ENCODE measurements at regions not wholly inside any gene's neighbourhood (a gene's known extent, or its start where the extent isn't known, plus 50 kb on each side); places are given as distances from the start of the nearest gene placed in this dataset.

GRCh38 chr18:77548790-77549420 lies 299.3 kb downstream of the GALR1 start:
- Histone ChIP-seq H3K9me3 (ENCODE audit: control insufficient read depth in 2 of 2, insufficient read depth in 1 of 2, low read depth in 1 of 2, low read length in 1 of 2) (peaks cover 0 to 4% of the 10 kb centered on the region in 2 donors), H3K36me3 (ENCODE audit: control insufficient read depth in 2 of 2, insufficient read depth in 2 of 2, low read length in 1 of 2) (no peaks in the 10 kb centered on the region), H3K4me3 (ENCODE audit: low read depth in 1 of 2, low read length in 2 of 2) (no peak overlapping the region), H3K4me1 (ENCODE audit: control insufficient read depth in 2 of 2, insufficient read depth in 2 of 2, low read length in 1 of 2) (no peaks in the 10 kb centered on the region), H3K27ac (ENCODE audit: low read depth in 2 of 2, low read length in 1 of 2) (no peak overlapping the region), H3K27me3 (ENCODE audit: control insufficient read depth in 1 of 2, insufficient read depth in 2 of 2, low read length in 2 of 2) (no peaks in the 10 kb centered on the region)
- WGBS, 2 donors: 73 to 77% methylated on average over 8 of the region's 8 CpGs

- no peak overlapping the region for H3K4me3 ChIP-seq (ENCODE audit: low read depth in 1 of 2, low read length in 2 of 2)
- no peaks in the 10 kb centered on the region for H3K27me3 ChIP-seq (ENCODE audit: control insufficient read depth in 1 of 2, insufficient read depth in 2 of 2, low read length in 2 of 2)
- no peak overlapping the region for H3K27ac ChIP-seq (ENCODE audit: low read depth in 2 of 2, low read length in 1 of 2)
- WGBS, 2 donors: 73 to 75% methylated on average over 5 of the region's 5 CpGs
- H3K36me3 ChIP-seq (ENCODE audit: control insufficient read depth in 2 of 2, insufficient read depth in 2 of 2, low read length in 1 of 2): no peaks in the 10 kb centered on the region
- peaks cover 0 to 8% of the 10 kb centered on the region in 2 donors for H3K9me3 ChIP-seq (ENCODE audit: control insufficient read depth in 2 of 2, insufficient read depth in 1 of 2, low read depth in 1 of 2, low read length in 1 of 2)
- H3K4me1 ChIP-seq (ENCODE audit: control insufficient read depth in 2 of 2, insufficient read depth in 2 of 2, low read length in 1 of 2): no peaks in the 10 kb centered on the region
These were observed 301.0 kb downstream of the GALR1 start for GRCh38 chr18:77550625-77551024.

GRCh38 chr18:77551055-77551454 lies 301.4 kb downstream of the GALR1 start:
- H3K27me3 ChIP-seq (ENCODE audit: control insufficient read depth in 1 of 2, insufficient read depth in 2 of 2, low read length in 2 of 2): no peaks in the 10 kb centered on the region
- peaks cover 0 to 8% of the 10 kb centered on the region in 2 donors for H3K9me3 ChIP-seq (ENCODE audit: control insufficient read depth in 2 of 2, insufficient read depth in 1 of 2, low read depth in 1 of 2, low read length in 1 of 2)
- H3K4me3 ChIP-seq (ENCODE audit: low read depth in 1 of 2, low read length in 2 of 2): no peak overlapping the region
- no peaks in the 10 kb centered on the region for H3K36me3 ChIP-seq (ENCODE audit: control insufficient read depth in 2 of 2, insufficient read depth in 2 of 2, low read length in 1 of 2)
- no peaks in the 10 kb centered on the region for H3K4me1 ChIP-seq (ENCODE audit: control insufficient read depth in 2 of 2, insufficient read depth in 2 of 2, low read length in 1 of 2)
- no peak overlapping the region for H3K27ac ChIP-seq (ENCODE audit: low read depth in 2 of 2, low read length in 1 of 2)
- 81% methylated on average over 3 of the region's 3 CpGs for WGBS, 2 donors

GRCh38 chr18:77552945-77553344 lies 303.3 kb downstream of the GALR1 start:
- Histone ChIP-seq H3K4me1 (ENCODE audit: control insufficient read depth in 2 of 2, insufficient read depth in 2 of 2, low read length in 1 of 2) (no peaks in the 10 kb centered on the region), H3K27me3 (ENCODE audit: control insufficient read depth in 1 of 2, insufficient read depth in 2 of 2, low read length in 2 of 2) (no peaks in the 10 kb centered on the region), H3K27ac (ENCODE audit: low read depth in 2 of 2, low read length in 1 of 2) (no peak overlapping the region), H3K36me3 (ENCODE audit: control insufficient read depth in 2 of 2, insufficient read depth in 2 of 2, low read length in 1 of 2) (no peaks in the 10 kb centered on the region), H3K9me3 (ENCODE audit: control insufficient read depth in 2 of 2, insufficient read depth in 1 of 2, low read depth in 1 of 2, low read length in 1 of 2) (peaks cover 0 to 4% of the 10 kb centered on the region in 2 donors), H3K4me3 (ENCODE audit: low read depth in 1 of 2, low read length in 2 of 2) (no peak overlapping the region)
- 77 to 79% methylated on average over 3 of the region's 3 CpGs for WGBS, 2 donors

GRCh38 chr18:77554061-77554460 lies 304.4 kb downstream of the GALR1 start:
- Histone ChIP-seq H3K4me1 (ENCODE audit: control insufficient read depth in 2 of 2, insufficient read depth in 2 of 2, low read length in 1 of 2) (no peaks in the 10 kb centered on the region), H3K27me3 (ENCODE audit: control insufficient read depth in 1 of 2, insufficient read depth in 2 of 2, low read length in 2 of 2) (no peaks in the 10 kb centered on the region), H3K9me3 (ENCODE audit: control insufficient read depth in 2 of 2, insufficient read depth in 1 of 2, low read depth in 1 of 2, low read length in 1 of 2) (peaks cover 0 to 4% of the 10 kb centered on the region in 2 donors), H3K27ac (ENCODE audit: low read depth in 2 of 2, low read length in 1 of 2) (no peak overlapping the region), H3K4me3 (ENCODE audit: low read depth in 1 of 2, low read length in 2 of 2) (no peak overlapping the region), H3K36me3 (ENCODE audit: control insufficient read depth in 2 of 2, insufficient read depth in 2 of 2, low read length in 1 of 2) (no peaks in the 10 kb centered on the region)
- WGBS, 2 donors: 77 to 80% methylated on average over 5 of the region's 5 CpGs

GRCh38 chr18:77557046-77557587 lies 307.5 kb downstream of the GALR1 start:
- Histone ChIP-seq H3K9me3 (ENCODE audit: control insufficient read depth in 2 of 2, insufficient read depth in 1 of 2, low read depth in 1 of 2, low read length in 1 of 2) (peaks cover 0 to 4% of the 10 kb centered on the region in 2 donors), H3K36me3 (ENCODE audit: control insufficient read depth in 2 of 2, insufficient read depth in 2 of 2, low read length in 1 of 2) (no peaks in the 10 kb centered on the region), H3K4me1 (ENCODE audit: control insufficient read depth in 2 of 2, insufficient read depth in 2 of 2, low read length in 1 of 2) (no peaks in the 10 kb centered on the region), H3K27ac (ENCODE audit: low read depth in 2 of 2, low read length in 1 of 2) (no peak overlapping the region), H3K4me3 (ENCODE audit: low read depth in 1 of 2, low read length in 2 of 2) (no peak overlapping the region), H3K27me3 (ENCODE audit: control insufficient read depth in 1 of 2, insufficient read depth in 2 of 2, low read length in 2 of 2) (no peaks in the 10 kb centered on the region)
- 44 to 54% methylated on average over 7 of the region's 7 CpGs for WGBS, 2 donors

- no peaks in the 10 kb centered on the region for H3K27me3 ChIP-seq (ENCODE audit: control insufficient read depth in 1 of 2, insufficient read depth in 2 of 2, low read length in 2 of 2)
- 79 to 80% methylated on average over 6 of the region's 6 CpGs for WGBS, 2 donors
- peaks cover 0 to 4% of the 10 kb centered on the region in 2 donors for H3K9me3 ChIP-seq (ENCODE audit: control insufficient read depth in 2 of 2, insufficient read depth in 1 of 2, low read depth in 1 of 2, low read length in 1 of 2)
- no peaks in the 10 kb centered on the region for H3K36me3 ChIP-seq (ENCODE audit: control insufficient read depth in 2 of 2, insufficient read depth in 2 of 2, low read length in 1 of 2)
- H3K4me3 ChIP-seq (ENCODE audit: low read depth in 1 of 2, low read length in 2 of 2): no peak overlapping the region
- H3K4me1 ChIP-seq (ENCODE audit: control insufficient read depth in 2 of 2, insufficient read depth in 2 of 2, low read length in 1 of 2): no peaks in the 10 kb centered on the region
- no peak overlapping the region for H3K27ac ChIP-seq (ENCODE audit: low read depth in 2 of 2, low read length in 1 of 2)
These were observed 309.7 kb downstream of the GALR1 start for GRCh38 chr18:77559274-77559910.

GRCh38 chr18:77560341-77560992 lies 310.8 kb downstream of the GALR1 start:
- H3K27ac ChIP-seq (ENCODE audit: low read depth in 2 of 2, low read length in 1 of 2): no peak overlapping the region
- no peaks in the 10 kb centered on the region for H3K9me3 ChIP-seq (ENCODE audit: control insufficient read depth in 2 of 2, insufficient read depth in 1 of 2, low read depth in 1 of 2, low read length in 1 of 2)
- H3K4me1 ChIP-seq (ENCODE audit: control insufficient read depth in 2 of 2, insufficient read depth in 2 of 2, low read length in 1 of 2): no peaks in the 10 kb centered on the region
- H3K4me3 ChIP-seq (ENCODE audit: low read depth in 1 of 2, low read length in 2 of 2): no peak overlapping the region
- H3K27me3 ChIP-seq (ENCODE audit: control insufficient read depth in 1 of 2, insufficient read depth in 2 of 2, low read length in 2 of 2): no peaks in the 10 kb centered on the region
- H3K36me3 ChIP-seq (ENCODE audit: control insufficient read depth in 2 of 2, insufficient read depth in 2 of 2, low read length in 1 of 2): no peaks in the 10 kb centered on the region
- 68 to 77% methylated on average over 3 of the region's 3 CpGs for WGBS, 2 donors

- Histone ChIP-seq H3K4me3 (ENCODE audit: low read depth in 1 of 2, low read length in 2 of 2) (no peak overlapping the region), H3K4me1 (ENCODE audit: control insufficient read depth in 2 of 2, insufficient read depth in 2 of 2, low read length in 1 of 2) (no peaks in the 10 kb centered on the region), H3K27ac (ENCODE audit: low read depth in 2 of 2, low read length in 1 of 2) (no peak overlapping the region), H3K9me3 (ENCODE audit: control insufficient read depth in 2 of 2, insufficient read depth in 1 of 2, low read depth in 1 of 2, low read length in 1 of 2) (peaks cover 6 to 9% of the 10 kb centered on the region in 2 donors), H3K36me3 (ENCODE audit: control insufficient read depth in 2 of 2, insufficient read depth in 2 of 2, low read length in 1 of 2) (no peaks in the 10 kb centered on the region), H3K27me3 (ENCODE audit: control insufficient read depth in 1 of 2, insufficient read depth in 2 of 2, low read length in 2 of 2) (no peaks in the 10 kb centered on the region)
- WGBS, 2 donors: 84 to 88% methylated on average over 10 of the region's 10 CpGs
These were observed 317.0 kb downstream of the GALR1 start for GRCh38 chr18:77566604-77567003.
